ENCODE measurements at regions not wholly inside any gene's neighbourhood (a gene's known extent, or its start where the extent isn't known, plus 50 kb on each side); places are given as distances from the start of the nearest gene placed in this dataset.

DNA sequence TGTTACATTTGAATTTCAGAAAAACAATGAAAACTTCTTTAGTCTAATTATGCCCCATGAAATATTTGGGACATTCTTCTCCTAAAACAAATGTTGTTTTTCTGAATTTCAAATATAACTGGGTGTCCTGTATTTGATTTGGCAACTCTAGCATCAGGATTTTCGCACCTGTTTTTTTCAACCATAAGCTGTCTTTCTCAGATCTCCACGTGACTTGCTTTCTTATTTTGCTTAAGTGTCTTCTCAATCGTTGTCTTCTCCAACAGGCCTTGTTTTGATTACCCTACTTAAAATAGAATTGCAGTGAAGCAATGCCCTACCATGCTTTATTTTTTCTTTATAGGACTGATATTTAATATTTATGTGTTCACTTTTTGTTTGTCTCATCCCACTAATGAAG is 752.8 kb upstream of the RGS18 start:
- no peak for FAIRE-seq
- Histone ChIP-seq H3K27me3 (ENCODE audit: control insufficient read depth in 1 of 2, insufficient read depth in 2 of 2, low read length in 2 of 2) (no peaks in the 10 kb centered on the region), H4K20me1 (ENCODE audit: insufficient read depth, low read length) (no peaks in the 10 kb centered on the region), H3K4me1 (ENCODE audit: insufficient read depth, low read length) (no peaks in the 10 kb centered on the region), H3K36me3 (replicated peaks in 1 of 2; ENCODE audit: control insufficient read depth in 1 of 2, insufficient read depth in 2 of 2, low read length in 2 of 2) (no peaks in the 10 kb centered on the region), H3K9me3 (ENCODE audit: low read length) (no peaks in the 10 kb centered on the region), H3K4me3 (replicated peaks in 1 of 3; ENCODE audit: insufficient read depth in 1 of 3, low read depth in 2 of 3, low read length in 3 of 3) (no peak overlapping the region), H2AFZ (ENCODE audit: low read length) (no peak overlapping the region), H3K27ac (ENCODE audit: extremely low read length, insufficient read depth, low read length) (no peak overlapping the region), H3K4me2 (ENCODE audit: low read depth, low read length) (no peak overlapping the region), H3K9ac (ENCODE audit: insufficient read depth, low read depth, low read length) (no peak overlapping the region), H3K79me2 (ENCODE audit: insufficient read depth, low read length) (no peaks in the 10 kb centered on the region)
- no peak for ATAC-seq
- in situ Hi-C loops (cut with HindIII; ENCODE audit: extremely low pct_ligation_motif_present, low pct_unique_long_range_greater_than_20kb) (no loop called here), intact Hi-C loops (cut with micrococcal nuclease; ENCODE audit: unreplicated experiment) (no loop called here)
- no peak for DNase-seq (ENCODE audit: low spot score)
- POLR2A ChIA-PET, result no interaction called here
- TF ChIP-seq MNT (IDR thresholded peaks at IDR 0.05), result peak; percentile 67
- TF ChIP-seq ZNF207 (IDR thresholded peaks at IDR 0.05; ENCODE audit: borderline replicate concordance), result no peak
- no TSS peak for BruUV-seq (replicated peaks)
- 0% methylated on average over 3 of the region's 3 CpGs for WGBS (ENCODE audit: low lambda C conversion rate)
- CTCF ChIA-PET (ENCODE audit: low intra/inter-chr PET ratio, low total read pairs), result no interaction called here

GRCh38 chr1:191414981-191415640 is 743.2 kb upstream of the RGS18 start:
- FAIRE-seq, result no peak
- no peaks in the 10 kb centered on the region for H3K27me3 ChIP-seq (ENCODE audit: control insufficient read depth in 1 of 2, insufficient read depth in 2 of 2, low read length in 2 of 2)
- ChIA-PET CTCF (ENCODE audit: low intra/inter-chr PET ratio, low total read pairs) (no interaction called here), POLR2A (no interaction called here)
- ATAC-seq, result no peak
- no peaks in the 10 kb centered on the region for H3K36me3 ChIP-seq (replicated peaks in 1 of 2; ENCODE audit: control insufficient read depth in 1 of 2, insufficient read depth in 2 of 2, low read length in 2 of 2)
- no peak for DNase-seq (ENCODE audit: low spot score)
- no peak overlapping the region for H3K4me3 ChIP-seq (replicated peaks in 1 of 3; ENCODE audit: insufficient read depth in 1 of 3, low read depth in 2 of 3, low read length in 3 of 3)
- H3K79me2 ChIP-seq (ENCODE audit: insufficient read depth, low read length), result no peaks in the 10 kb centered on the region
- in situ Hi-C loops (cut with HindIII; ENCODE audit: extremely low pct_ligation_motif_present, low pct_unique_long_range_greater_than_20kb), result no loop called here
- H3K9me3 ChIP-seq (ENCODE audit: low read length), result no peaks in the 10 kb centered on the region
- WGBS (ENCODE audit: low lambda C conversion rate), result 0% methylated on average over 2 of the region's 2 CpGs
- no peaks in the 10 kb centered on the region for H4K20me1 ChIP-seq (ENCODE audit: insufficient read depth, low read length)
- H3K27ac ChIP-seq (ENCODE audit: extremely low read length, insufficient read depth, low read length), result no peak overlapping the region
- BruUV-seq (replicated peaks), result no TSS peak
- no peak overlapping the region for H3K9ac ChIP-seq (ENCODE audit: insufficient read depth, low read depth, low read length)
- H3K4me2 ChIP-seq (ENCODE audit: low read depth, low read length), result no peak overlapping the region
- intact Hi-C loops (cut with micrococcal nuclease; ENCODE audit: unreplicated experiment), result no loop called here
- no peaks in the 10 kb centered on the region for H3K4me1 ChIP-seq (ENCODE audit: insufficient read depth, low read length)
- no peak overlapping the region for H2AFZ ChIP-seq (ENCODE audit: low read length)
- no peak for TF ChIP-seq ZNF318 (CRISPR knock-in tag; IDR thresholded peaks at IDR 0.05)
- TF ChIP-seq, protein P1, sequence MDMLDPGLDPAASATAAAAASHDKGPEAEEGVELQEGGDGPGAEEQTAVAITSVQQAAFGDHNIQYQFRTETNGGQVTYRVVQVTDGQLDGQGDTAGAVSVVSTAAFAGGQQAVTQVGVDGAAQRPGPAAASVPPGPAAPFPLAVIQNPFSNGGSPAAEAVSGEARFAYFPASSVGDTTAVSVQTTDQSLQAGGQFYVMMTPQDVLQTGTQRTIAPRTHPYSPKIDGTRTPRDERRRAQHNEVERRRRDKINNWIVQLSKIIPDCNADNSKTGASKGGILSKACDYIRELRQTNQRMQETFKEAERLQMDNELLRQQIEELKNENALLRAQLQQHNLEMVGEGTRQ (IDR thresholded peaks at IDR 0.05; ENCODE audit: low read depth, low read length), result no peak
- TF ChIP-seq, protein P1 (CRISPR knock-in tag; IDR thresholded peaks at IDR 0.05; ENCODE audit: borderline replicate concordance), result no peak

All from HepG2 (cell line).